ENCODE measurements at regions not wholly inside any gene's neighbourhood (a gene's known extent, or its start where the extent isn't known, plus 50 kb on each side); places are given as distances from the start of the nearest gene placed in this dataset.

DNA sequence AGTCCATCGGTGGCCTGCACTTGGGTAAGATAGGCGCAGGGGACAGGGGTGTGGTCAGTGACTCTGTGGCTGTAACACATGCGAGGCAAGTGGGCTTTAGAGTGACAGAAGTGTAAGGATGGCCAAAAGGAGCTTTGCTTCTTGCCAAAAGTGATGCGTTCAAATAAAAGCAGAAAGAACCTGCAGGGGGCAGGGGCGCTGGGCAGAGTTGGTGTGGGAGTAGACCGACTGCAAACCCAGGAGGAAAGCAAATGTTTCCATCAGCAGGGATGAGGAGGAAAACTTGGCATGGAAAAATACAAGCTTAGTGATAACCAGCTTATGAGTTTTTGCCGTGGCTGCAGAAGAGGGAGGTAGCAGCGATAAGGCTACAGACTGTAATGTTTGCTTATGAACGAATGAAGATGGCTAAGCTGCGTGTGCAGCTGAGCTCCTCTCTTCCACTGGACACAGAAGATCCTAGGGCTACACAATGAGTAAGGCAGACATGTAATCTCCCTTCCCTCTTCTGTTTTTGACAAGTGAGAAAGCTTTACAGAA is 149.4 kb downstream of the WNT5A start:
- TF ChIP-seq, protein P1, sequence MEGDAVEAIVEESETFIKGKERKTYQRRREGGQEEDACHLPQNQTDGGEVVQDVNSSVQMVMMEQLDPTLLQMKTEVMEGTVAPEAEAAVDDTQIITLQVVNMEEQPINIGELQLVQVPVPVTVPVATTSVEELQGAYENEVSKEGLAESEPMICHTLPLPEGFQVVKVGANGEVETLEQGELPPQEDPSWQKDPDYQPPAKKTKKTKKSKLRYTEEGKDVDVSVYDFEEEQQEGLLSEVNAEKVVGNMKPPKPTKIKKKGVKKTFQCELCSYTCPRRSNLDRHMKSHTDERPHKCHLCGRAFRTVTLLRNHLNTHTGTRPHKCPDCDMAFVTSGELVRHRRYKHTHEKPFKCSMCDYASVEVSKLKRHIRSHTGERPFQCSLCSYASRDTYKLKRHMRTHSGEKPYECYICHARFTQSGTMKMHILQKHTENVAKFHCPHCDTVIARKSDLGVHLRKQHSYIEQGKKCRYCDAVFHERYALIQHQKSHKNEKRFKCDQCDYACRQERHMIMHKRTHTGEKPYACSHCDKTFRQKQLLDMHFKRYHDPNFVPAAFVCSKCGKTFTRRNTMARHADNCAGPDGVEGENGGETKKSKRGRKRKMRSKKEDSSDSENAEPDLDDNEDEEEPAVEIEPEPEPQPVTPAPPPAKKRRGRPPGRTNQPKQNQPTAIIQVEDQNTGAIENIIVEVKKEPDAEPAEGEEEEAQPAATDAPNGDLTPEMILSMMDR (IDR thresholded peaks at IDR 0.05; ENCODE audit: low read length, missing control alignments): no peak
- no peak overlapping the region for H3K4me3 ChIP-seq (replicated peaks; ENCODE audit: low read depth, low read length)
- DNase-seq (ENCODE audit: low read depth): no peak

DNA sequence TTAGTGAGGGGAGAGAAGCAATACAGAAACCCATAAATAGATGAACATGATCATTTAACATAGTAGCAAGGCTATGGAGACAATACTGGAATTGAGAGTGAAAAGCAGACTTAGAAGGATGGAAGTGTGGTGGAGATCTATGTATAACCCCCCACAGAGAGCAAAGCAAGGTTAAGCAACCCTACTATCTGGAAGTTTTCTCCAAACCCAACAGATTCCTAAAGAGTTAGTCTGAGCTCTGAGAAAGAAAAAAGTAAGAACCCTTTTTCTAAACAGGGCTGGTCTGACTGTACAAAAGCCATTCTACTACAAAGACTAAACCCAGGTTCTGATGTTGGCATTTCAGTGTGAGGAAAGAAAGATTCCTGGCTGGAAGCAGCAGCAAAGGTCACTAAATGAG is 153.2 kb downstream of the WNT5A start:
- no peak overlapping the region for H3K4me3 ChIP-seq (replicated peaks; ENCODE audit: low read depth, low read length)
- peak; percentile 31 for DNase-seq (ENCODE audit: low read depth)
- TF ChIP-seq, protein P1 (IDR thresholded peaks at IDR 0.05; ENCODE audit: low read length, missing control alignments): no peak

DNA sequence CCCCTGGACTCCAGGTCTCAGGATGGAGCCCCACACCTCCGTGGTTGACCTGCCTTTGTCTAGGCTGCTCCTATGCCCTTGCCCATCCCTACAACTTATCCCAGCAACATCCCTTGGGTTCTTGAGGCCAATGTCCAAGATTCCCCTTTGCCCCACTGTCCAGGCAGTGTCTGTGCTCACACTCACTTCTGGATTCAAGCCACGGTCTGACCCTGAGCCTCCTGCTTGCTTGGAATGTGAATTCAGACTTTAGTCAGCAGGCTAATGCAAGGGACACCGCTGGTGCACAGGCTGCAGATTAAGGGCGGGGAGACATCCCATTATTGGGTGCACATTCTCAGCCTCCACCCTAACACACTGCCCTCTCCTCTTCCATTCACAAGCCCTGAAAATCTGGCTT is 154.1 kb downstream of the WNT5A start:
- TF ChIP-seq, protein P1 (IDR thresholded peaks at IDR 0.05; ENCODE audit: low read length, missing control alignments): no peak
- H3K4me3 ChIP-seq (replicated peaks; ENCODE audit: low read depth, low read length): no peak overlapping the region
- DNase-seq (ENCODE audit: low read depth): no peak

DNA sequence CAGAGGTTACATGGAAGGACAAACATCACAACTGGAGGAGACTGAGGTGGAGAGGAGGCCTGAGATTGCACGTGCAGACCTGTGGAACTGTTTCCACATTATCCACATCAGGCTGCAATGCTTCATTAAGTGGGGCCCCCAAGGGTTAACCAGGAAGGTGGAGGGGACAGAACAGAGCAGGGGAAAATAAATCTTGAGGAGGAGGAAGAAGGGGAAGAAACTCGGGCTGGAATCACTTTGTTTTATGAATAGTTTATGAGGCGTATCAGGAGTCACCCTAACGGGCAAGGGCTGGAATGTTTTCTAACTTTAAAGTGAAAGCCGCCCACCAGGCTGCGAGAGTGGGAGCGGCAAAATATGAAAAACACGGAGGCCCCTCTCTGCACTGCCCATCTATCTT is 154.9 kb downstream of the WNT5A start:
- no peak overlapping the region for H3K4me3 ChIP-seq (replicated peaks; ENCODE audit: low read depth, low read length)
- DNase-seq (ENCODE audit: low read depth): no peak
- TF ChIP-seq, protein P1 (IDR thresholded peaks at IDR 0.05; ENCODE audit: low read length, missing control alignments): no peak

DNA sequence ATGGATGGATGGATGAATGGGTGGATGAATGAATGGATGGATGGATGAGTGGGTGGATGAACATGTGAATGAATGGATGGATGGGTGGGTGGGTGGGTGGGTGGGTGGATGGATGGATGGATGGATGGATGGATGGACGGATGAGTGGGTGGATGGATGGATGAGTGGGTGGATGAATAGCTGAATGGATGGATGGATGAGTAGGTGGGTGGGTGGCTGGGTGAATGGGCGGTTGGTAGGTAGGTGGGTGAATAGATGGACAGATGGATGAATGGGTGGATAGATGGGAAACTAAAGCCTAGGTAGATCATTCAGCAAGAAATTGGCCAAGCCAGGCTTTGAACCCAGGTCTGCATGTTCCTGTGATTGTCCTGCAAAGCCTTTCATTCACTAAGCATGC is 155.6 kb downstream of the WNT5A start:
- TF ChIP-seq, protein P1 (IDR thresholded peaks at IDR 0.05; ENCODE audit: low read length, missing control alignments): no peak
- no peak overlapping the region for H3K4me3 ChIP-seq (replicated peaks; ENCODE audit: low read depth, low read length)
- DNase-seq (ENCODE audit: low read depth): no peak

DNA sequence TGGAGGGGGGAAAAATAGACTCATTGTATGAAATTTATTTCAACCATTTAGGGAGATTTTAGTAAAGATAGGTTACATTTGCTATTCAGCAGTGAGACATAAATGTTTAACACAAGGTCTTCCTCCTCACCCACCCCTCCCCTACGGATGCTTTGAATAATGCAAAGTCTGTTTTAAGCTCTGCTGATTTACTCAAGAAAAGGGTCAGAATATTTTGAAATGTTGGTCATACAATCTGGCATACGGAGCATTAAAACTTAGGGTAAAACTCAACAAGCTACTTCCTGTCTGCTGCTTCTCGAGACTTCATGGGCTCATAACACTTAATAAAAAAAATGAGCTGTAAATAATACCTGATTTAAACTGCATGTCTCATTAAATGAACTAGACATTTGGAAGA is 156.3 kb downstream of the WNT5A start:
- TF ChIP-seq, protein P1 (IDR thresholded peaks at IDR 0.05; ENCODE audit: low read length, missing control alignments): no peak
- no peak for DNase-seq (ENCODE audit: low read depth)

DNA sequence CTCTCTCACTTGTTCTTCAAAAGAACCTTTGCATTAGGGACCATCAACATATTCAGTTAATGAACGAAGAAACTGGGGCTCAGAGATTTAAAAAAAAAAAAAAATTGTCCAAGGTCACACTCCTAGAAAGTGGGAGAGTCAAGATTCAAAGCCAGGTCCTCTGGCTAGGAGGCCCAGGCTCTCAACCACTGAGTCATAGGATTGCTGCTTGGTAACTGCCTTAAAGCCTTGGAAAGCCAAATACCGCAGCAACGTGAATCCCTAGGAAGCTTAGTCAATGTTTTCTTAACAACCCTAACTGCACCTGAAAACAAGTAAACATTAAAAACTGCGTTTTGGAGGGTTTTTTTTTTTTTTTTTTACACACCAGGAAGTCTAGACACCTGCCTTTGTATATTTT is 156.8 kb downstream of the WNT5A start:
- DNase-seq (ENCODE audit: low read depth): peak; percentile 90
- no peak overlapping the region for H3K4me3 ChIP-seq (replicated peaks; ENCODE audit: low read depth, low read length)
- TF ChIP-seq, protein P1 (IDR thresholded peaks at IDR 0.05; ENCODE audit: low read length, missing control alignments): no peak

More for the DNA sequence above, 156.3 kb downstream of the WNT5A start:
- no peak overlapping the region for H3K4me3 ChIP-seq (replicated peaks; ENCODE audit: low read depth, low read length)
